ENCODE measurements at regions not wholly inside any gene's neighbourhood (a gene's known extent, or its start where the extent isn't known, plus 50 kb on each side); places are given as distances from the start of the nearest gene placed in this dataset.

GRCh38 chr2:200218645-200219044 is 87.8 kb upstream of the SPATS2L start:
- no peak for TF ChIP-seq CTCF (IDR thresholded peaks at IDR 0.05)
- TF ChIP-seq ZFX (IDR thresholded peaks at IDR 0.05; ENCODE audit: borderline replicate concordance): no peak
